Gastroesophageal sphincter (tissue), 3 donors: ENCODE measurements at regions not wholly inside any gene's neighbourhood (a gene's known extent, or its start where the extent isn't known, plus 50 kb on each side); places are given as distances from the start of the nearest gene placed in this dataset.

ENCODE experiments used
- CTCF ChIP-seq, 4 experiments: fragments of 200-600 bp in 2 of 4; fragments of 450-650 bp in 2 of 4; sonication (generic) in 1 of 4; IDR thresholded peaks; one replicate each; pipeline ENCODE4 v1.5.1; 2017 to 2019; ENCODE audit warnings: antibody characterized with exemption in 4 of 4, mild to moderate bottlenecking in 2 of 4, moderate library complexity in 2 of 4
- EP300 ChIP-seq: sonication (generic); formaldehyde crosslinking; IDR thresholded peaks from one replicate; pipeline ENCODE4 v1.6.1; 2017; ENCODE audit warnings: antibody characterized with exemption, mild to moderate bottlenecking
- POLR2A ChIP-seq, 2 donors: fragments of 450-650 bp; IDR thresholded peaks; one replicate each; pipeline ENCODE4 v1.6.1; 2017; ENCODE audit warnings: antibody characterized with exemption in 2 of 2, mild to moderate bottlenecking in 2 of 2, moderate library complexity in 1 of 2

- TF ChIP-seq CTCF (IDR thresholded peaks at IDR 0.05) (no peak), POLR2A (IDR thresholded peaks at IDR 0.05) (no peak), EP300 (no peak)
Observed at GRCh38 chr6:73943411-73943810, 247.4 kb downstream of the CD109 start.
